GM19035 (cell line): ENCODE measurements at regions not wholly inside any gene's neighbourhood (a gene's known extent, or its start where the extent isn't known, plus 50 kb on each side); places are given as distances from the start of the nearest gene placed in this dataset.

Experiments used
- ATAC-seq: cut with Tn5 transposase; IDR thresholded peaks from one replicate; pipeline ENCODE4 v1.9.1; 2021; ENCODE audit not compliant: unreplicated experiment

GRCh38 chr15:62983956-62984355, 58.6 kb upstream of the TPM1 start:
- no peak for ATAC-seq

GRCh38 chr15:62985768-62986167, 56.8 kb upstream of the TPM1 start:
- no peak for ATAC-seq

- ATAC-seq = no peak
These were observed 55.6 kb upstream of the TPM1 start for GRCh38 chr15:62986948-62987347.

- ATAC-seq = no peak
These were observed 53.8 kb upstream of the TPM1 start for GRCh38 chr15:62988701-62989100.

GRCh38 chr15:62989366-62990055, 53.0 kb upstream of the TPM1 start:
- no peak for ATAC-seq

GRCh38 chr15:62991698-62992097, 50.8 kb upstream of the TPM1 start:
- ATAC-seq = no peak

GRCh38 chr15:62992302-62992701, 50.2 kb upstream of the TPM1 start:
- ATAC-seq = no peak
